HG03521 (cell line): ENCODE measurements at regions not wholly inside any gene's neighbourhood (a gene's known extent, or its start where the extent isn't known, plus 50 kb on each side); places are given as distances from the start of the nearest gene placed in this dataset.

Experiments used
- ATAC-seq: cut with Tn5 transposase; IDR thresholded peaks from one replicate; pipeline ENCODE4 v1.9.1; 2021; ENCODE audit warnings: mild to moderate bottlenecking, moderate library complexity; ENCODE audit not compliant: unreplicated experiment

GRCh38 chr2:125842041-125842440, 813.9 kb upstream of the GYPC start:
- no peak for ATAC-seq

GRCh38 chr2:125850541-125850940, 805.4 kb upstream of the GYPC start:
- no peak for ATAC-seq

- no peak for ATAC-seq
Measured at GRCh38 chr2:125852364-125852763, 803.6 kb upstream of the GYPC start.

- ATAC-seq, result no peak
Measured at GRCh38 chr2:125853626-125854025, 802.3 kb upstream of the GYPC start.

GRCh38 chr2:125855204-125855603, 800.8 kb upstream of the GYPC start:
- ATAC-seq, result no peak

GRCh38 chr2:125857971-125858794, 797.8 kb upstream of the GYPC start:
- ATAC-seq, result no peak

GRCh38 chr2:125861461-125861860, 794.5 kb upstream of the GYPC start:
- ATAC-seq, result no peak

GRCh38 chr2:125867908-125868307, 788.0 kb upstream of the GYPC start:
- ATAC-seq, result no peak

- no peak for ATAC-seq
Measured at GRCh38 chr2:125870264-125870663, 785.7 kb upstream of the GYPC start.

- ATAC-seq, result no peak
Measured at GRCh38 chr2:125870746-125871145, 785.2 kb upstream of the GYPC start.

GRCh38 chr2:125874564-125874963, 781.4 kb upstream of the GYPC start:
- no peak for ATAC-seq

GRCh38 chr2:125885340-125885739, 770.6 kb upstream of the GYPC start:
- no peak for ATAC-seq

- ATAC-seq, result no peak
Measured at GRCh38 chr2:125886153-125886552, 769.8 kb upstream of the GYPC start.

- no peak for ATAC-seq
Measured at GRCh38 chr2:125901278-125901677, 754.7 kb upstream of the GYPC start.

- no peak for ATAC-seq
Measured at GRCh38 chr2:125925891-125926546, 729.9 kb upstream of the GYPC start.

GRCh38 chr2:125935559-125935958, 720.4 kb upstream of the GYPC start:
- ATAC-seq, result no peak

GRCh38 chr2:125942585-125943424, 713.2 kb upstream of the GYPC start:
- no peak for ATAC-seq

- ATAC-seq, result no peak
Measured at GRCh38 chr2:125959047-125959446, 696.9 kb upstream of the GYPC start.

GRCh38 chr2:125961739-125962138, 694.2 kb upstream of the GYPC start:
- no peak for ATAC-seq

- ATAC-seq, result no peak
Measured at GRCh38 chr2:125979886-125980285, 676.1 kb upstream of the GYPC start.

GRCh38 chr2:125983364-125983763, 672.6 kb upstream of the GYPC start:
- ATAC-seq, result no peak

- no peak for ATAC-seq
Measured at GRCh38 chr2:126029316-126029715, 626.6 kb upstream of the GYPC start.
